ENCODE measurements at regions not wholly inside any gene's neighbourhood (a gene's known extent, or its start where the extent isn't known, plus 50 kb on each side); places are given as distances from the start of the nearest gene placed in this dataset.
A peak's percentile ranks its signal among the peaks of the same experiment; 100 is the strongest.

- peak; percentile 55 for TF ChIP-seq NFIC (IDR thresholded peaks at IDR 0.05; ENCODE audit: low read depth, low read length)
- no peak for TF ChIP-seq CHD4 (IDR thresholded peaks at IDR 0.05)
- no peak for TF ChIP-seq GATAD2B (conservative IDR thresholded peaks at IDR 0.05; ENCODE audit: low read depth)
- no peak for TF ChIP-seq PBX3 (IDR thresholded peaks at IDR 0.05; ENCODE audit: insufficient replicate concordance, low read depth, low read length)
- TF ChIP-seq ELK1 (IDR thresholded peaks at IDR 0.05; ENCODE audit: low read depth, low read length): no peak
- no peak for TF ChIP-seq NR2F1 (conservative IDR thresholded peaks at IDR 0.05)
- TF ChIP-seq HDAC2 (IDR thresholded peaks at IDR 0.05): no peak
- peak; percentile 35; the same call in 1 of the 2 replicates for TF ChIP-seq RELB (IDR thresholded peaks at IDR 0.05; ENCODE audit: low read depth)
- TF ChIP-seq PKNOX1 (IDR thresholded peaks at IDR 0.05): no peak
- no peak for TF ChIP-seq NFXL1 (IDR thresholded peaks at IDR 0.05; ENCODE audit: borderline replicate concordance)
- TF ChIP-seq IRF3 (IDR thresholded peaks at IDR 0.05): no peak
- no peak for TF ChIP-seq TCF12 (IDR thresholded peaks at IDR 0.05; ENCODE audit: low read depth, low read length)
- peak; percentile 40; the same call in 1 of the 2 replicates for TF ChIP-seq MEF2A (IDR thresholded peaks at IDR 0.05; ENCODE audit: insufficient read depth, low read depth, low read length)
- TF ChIP-seq MAX (IDR thresholded peaks at IDR 0.05; ENCODE audit: low read depth, low read length): no peak
- no peak for TF ChIP-seq SMAD5 (IDR thresholded peaks at IDR 0.05; ENCODE audit: low read depth)
Measured at GRCh38 chr2:75342504-75343175, 143.3 kb upstream of the TACR1 start (continued).

All from GM12878 (cell line).